Hematopoietic multipotent progenitor cell treated with erythropoietin and hydrocortisone succinate and interleukin-3 and kit ligand, for 8 days (in vitro differentiated cells): ENCODE measurements at regions not wholly inside any gene's neighbourhood (a gene's known extent, or its start where the extent isn't known, plus 50 kb on each side); places are given as distances from the start of the nearest gene placed in this dataset.

Source experiments
- DNase-seq: peaks from one replicate; pipeline ENCODE4 v3.0.0-alpha.2; 2015

- no peak for DNase-seq
These were observed 357.0 kb upstream of the ZNF608 start for GRCh38 chr5:125103459-125103858.

GRCh38 chr5:125106271-125106670 is 359.8 kb upstream of the ZNF608 start:
- DNase-seq, result no peak

- DNase-seq, result no peak
These were observed 360.4 kb upstream of the ZNF608 start for GRCh38 chr5:125106881-125107280.

DNA sequence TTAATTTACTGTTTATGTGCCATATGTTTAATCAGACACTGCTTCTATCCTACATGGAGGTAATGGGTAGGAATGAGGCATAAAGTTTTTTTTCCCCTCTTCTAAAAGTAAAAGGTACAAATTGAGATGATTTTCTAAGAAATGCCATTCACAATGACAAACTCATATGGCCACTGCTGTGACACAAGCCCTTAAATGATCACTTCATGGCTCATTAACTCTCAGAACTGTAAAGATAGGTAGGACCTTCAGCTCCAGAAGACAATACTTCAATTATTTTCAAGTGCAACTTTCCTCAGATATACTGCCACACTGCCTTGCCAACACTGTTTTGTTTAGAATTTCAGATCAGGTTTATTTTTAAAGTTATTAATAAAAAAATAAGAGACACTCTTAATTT is 362.9 kb upstream of the ZNF608 start:
- no peak for DNase-seq

DNA sequence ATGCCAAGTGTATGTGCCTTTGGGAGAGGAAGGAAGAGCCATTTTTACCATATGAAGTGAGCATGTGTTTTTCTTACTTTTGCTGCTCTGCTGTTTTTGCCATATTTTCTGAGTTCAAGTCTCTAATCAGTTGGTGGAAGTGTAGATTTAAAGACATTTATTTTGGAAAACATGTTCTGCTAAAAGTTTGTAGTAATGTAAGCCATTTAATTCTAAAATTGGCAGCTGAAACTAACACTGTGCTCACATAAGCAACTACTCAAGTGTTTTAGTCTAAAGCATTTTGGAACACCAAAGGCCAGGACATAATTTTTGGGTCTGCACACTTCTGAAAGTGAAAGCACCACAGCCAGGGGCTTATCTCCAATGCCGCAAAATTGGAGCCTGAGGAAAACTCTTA is 363.4 kb upstream of the ZNF608 start:
- DNase-seq, result no peak

DNA sequence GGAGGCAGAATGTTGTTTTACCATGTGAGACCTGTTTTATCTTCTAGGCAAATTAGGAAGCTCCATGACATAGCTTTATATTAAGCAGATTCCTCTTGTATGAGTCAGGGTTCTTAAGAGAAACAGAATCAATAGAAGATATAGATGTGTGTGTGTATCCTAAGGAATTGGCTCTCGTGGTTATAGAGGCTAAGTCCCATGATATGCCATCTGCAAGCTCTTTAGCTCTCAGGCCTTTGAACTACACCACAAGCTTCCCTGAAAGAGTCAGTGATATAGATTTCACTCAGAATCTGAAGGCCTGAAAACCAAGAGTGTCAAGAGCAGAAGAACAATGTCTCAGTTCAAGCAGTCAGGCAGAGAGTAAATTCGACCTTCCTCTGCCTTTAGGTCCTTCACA is 365.8 kb upstream of the ZNF608 start:
- no peak for DNase-seq

DNA sequence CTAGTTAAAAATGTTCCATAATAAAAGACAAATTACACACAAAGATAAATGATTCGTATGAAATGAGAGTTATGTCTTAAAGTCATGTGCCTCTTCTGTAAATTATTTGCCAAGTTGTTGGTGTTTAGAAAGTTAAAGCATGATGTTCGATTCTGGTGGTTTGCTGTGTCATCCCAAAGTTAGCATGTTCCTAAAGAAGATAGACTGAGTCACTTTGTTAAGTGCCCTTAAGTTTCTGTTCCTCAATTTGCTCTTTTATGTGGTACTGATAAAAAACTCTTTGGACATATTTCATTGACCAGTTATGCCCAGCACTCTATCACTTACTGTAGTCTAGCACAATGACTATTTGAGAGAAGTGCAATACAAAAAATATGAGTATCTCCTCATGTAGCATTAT is 366.9 kb upstream of the ZNF608 start:
- DNase-seq, result no peak

GRCh38 chr5:125115195-125115525 is 368.7 kb upstream of the ZNF608 start:
- DNase-seq, result no peak

DNA sequence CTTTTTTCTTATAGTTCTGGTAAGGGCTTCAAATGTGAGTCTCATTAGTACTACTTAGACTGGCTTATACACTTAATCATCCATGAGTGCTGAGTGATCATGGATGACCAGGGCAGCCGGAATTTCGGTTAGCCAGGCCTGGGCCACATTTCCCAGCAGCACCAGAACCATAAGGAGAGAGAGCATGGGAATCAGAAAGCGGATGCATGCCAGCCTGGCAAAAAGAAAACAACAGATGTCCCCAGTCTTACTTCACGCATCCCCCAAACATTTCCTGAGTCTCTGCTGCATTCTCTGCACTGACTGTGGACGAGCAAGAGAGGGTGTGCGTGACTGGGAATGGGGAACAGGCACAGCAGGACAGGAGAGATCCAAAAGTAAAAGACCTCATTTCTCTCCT is 371.1 kb upstream of the ZNF608 start:
- DNase-seq, result no peak

DNA sequence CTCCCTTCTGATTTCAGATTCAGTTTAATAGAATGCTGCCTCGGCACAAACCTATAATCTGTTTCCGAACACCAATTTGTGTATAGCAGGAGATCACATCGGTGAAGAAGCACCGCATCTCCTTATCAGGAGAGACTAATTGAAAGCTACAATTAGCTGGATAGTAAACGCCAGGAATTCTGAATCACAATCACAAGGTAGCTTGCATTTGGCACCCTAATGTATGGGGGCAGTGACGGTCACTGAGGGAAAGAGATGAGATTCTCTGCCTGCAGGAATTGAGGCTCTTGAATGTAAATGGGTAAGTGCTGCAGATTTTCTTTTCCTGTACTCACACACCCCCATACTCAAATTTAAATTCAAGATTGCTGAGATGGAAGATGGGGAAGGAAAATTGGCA is 373.6 kb upstream of the ZNF608 start:
- DNase-seq, result no peak

GRCh38 chr5:125125031-125125823 is 378.8 kb upstream of the ZNF608 start:
- DNase-seq, result no peak

DNA sequence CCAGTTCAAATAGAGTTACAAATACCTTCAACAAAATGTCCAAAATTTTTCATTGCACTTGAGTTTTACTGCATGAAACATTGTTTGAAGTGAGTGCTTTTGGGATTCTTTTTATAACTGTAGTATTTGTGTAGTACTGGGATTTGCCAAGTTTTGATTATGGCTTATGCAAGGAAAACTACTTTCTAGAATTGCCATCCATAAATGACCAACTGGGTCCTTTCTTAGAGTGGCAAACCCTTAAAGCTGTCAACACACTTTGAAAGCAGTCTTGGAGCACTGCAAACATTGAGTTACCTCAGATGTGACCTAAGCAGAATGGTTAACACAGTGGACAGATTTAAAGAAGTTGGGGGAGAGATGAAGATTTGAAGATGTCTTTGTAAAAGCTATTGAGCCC is 379.6 kb upstream of the ZNF608 start:
- no peak for DNase-seq

GRCh38 chr5:125129151-125129806 is 382.8 kb upstream of the ZNF608 start:
- DNase-seq, result no peak

- DNase-seq, result no peak
These were observed 384.2 kb upstream of the ZNF608 start for GRCh38 chr5:125130591-125130990.

DNA sequence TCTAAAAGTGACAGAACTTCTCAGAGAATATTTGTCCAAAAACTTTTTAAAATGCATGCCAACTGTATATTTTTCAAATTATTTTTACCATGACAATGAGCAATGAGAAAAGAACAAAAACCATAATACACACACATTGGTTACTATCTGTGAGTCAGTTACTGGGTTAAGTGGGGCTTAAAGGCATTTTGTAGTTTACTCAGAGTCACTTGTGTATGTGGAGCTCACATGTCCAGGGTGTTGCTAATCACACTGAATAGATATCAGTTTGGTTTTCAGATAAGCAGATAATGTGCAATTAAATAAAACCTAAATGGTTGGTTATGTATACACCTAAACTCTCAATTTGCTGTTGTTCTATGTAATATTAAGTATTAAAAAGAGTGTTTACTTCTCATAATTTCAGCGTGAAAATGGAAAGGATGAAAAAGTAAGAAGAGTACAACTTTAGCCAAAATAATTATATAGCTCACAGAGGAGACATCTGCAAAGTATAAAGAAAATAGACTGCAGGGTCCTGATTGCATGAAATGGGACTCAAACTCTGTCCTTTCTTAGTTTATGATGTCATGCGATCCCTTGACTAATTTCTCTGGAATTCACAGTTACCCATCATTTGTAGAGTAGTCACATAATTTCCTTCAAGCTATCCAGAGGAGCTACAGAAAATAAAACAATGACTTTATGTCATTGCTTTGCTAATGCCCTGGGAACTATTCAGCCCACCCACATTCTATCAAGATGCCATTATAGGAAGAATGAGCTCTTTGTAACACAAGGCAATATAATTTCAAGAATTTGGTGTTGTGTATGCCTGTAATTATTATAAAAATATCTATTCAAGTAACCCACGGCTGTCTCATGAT is 388.0 kb upstream of the ZNF608 start:
- no peak for DNase-seq

DNA sequence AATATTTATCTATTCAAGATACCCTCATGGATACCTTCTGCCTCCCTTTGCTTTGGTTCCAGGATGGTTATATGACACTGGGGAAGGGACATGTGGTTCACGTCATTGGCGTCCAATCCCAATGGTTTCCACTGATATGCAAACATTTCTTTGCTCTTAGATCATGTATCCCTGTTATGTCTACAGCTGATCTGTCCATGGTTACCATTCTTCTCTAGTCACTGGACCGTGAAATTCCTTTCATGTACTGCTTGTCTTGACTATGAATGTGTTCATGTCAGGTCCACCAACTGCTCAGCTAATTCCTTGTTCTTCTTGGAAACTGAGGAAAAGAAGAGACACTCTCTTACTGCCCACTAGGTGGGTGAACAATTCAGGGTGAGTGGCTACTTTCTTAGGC is 391.1 kb upstream of the ZNF608 start:
- no peak for DNase-seq

DNA sequence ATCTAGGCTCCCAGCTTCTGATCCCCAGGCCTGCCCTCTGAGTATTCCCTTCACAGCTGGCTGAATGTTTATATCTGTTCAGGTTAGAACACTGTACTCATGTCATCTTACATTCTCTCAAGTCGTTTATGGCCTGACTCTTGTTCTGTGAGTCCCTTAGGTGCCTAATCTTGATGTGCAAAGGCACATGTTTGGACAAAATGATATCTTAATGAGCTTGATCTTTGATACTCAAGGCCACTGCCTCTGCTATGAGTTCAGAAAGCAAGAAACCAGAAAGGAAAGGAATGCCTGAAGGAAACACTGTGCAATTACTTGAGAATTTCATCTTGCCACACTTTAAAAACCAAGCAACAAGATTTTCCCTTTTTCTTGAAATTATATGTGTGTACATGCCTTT is 391.8 kb upstream of the ZNF608 start:
- no peak for DNase-seq

DNA sequence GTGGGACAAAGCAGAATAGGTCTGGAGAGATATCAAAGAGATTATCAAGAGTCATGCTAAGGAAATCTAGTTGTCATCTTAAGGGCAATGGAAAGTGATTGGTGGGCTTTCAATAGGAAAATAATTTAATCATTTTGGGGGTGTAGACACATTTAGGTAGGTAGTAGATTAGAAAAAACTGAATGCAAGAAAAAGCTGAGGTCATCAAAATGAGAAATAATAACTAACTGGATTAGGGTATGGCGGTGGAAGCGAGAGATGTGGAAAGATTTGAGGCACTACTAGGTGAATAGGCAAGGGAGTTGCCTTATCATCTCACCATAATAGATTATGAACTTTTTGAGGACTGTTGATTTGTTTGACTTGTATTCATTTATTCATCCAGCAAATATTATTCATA is 393.2 kb upstream of the ZNF608 start:
- no peak for DNase-seq

GRCh38 chr5:125140220-125140619 is 393.8 kb upstream of the ZNF608 start:
- no peak for DNase-seq

GRCh38 chr5:125140855-125141254 is 394.4 kb upstream of the ZNF608 start:
- DNase-seq, result no peak

DNA sequence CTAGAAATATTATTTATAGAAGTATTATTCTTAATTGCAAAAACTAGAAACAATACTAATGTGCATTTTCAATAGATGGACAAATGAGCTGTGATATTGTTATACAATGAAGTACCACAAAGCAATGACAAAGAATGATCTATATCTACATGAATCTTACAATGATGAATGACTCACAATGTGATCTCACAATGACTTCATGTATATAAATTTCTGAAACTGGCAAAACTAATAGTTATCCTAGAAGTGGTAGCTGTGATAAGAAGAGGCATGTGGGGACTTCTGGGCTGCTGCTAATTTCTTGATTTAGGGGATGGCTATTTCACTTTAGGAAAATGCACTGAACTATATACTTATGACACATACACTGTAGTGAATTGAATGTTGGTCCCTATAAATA is 396.0 kb upstream of the ZNF608 start:
- DNase-seq, result no peak

GRCh38 chr5:125143011-125143410 is 396.6 kb upstream of the ZNF608 start:
- no peak for DNase-seq

GRCh38 chr5:125148076-125148475 is 401.6 kb upstream of the ZNF608 start:
- DNase-seq, result no peak

DNA sequence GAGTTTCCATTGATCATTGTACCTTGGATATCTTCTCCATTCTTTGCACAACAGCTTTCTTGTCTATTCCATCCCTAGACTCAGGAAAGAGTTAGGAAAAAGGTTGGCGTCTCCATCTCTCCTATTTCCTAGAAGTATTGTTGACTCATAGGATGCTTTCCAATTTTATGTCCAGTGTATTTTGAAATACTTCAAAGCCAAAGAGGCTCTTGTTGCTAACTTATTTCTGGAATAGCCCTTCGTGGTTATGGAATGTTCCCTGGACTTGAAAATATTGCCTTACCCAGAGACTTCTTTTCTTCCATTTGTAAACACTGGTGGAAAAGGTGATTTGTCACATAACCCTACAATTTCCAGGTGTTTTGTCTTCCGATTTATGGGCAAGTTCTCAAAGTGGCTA is 402.3 kb upstream of the ZNF608 start:
- DNase-seq, result no peak
